ENCODE measurements at regions not wholly inside any gene's neighbourhood (a gene's known extent, or its start where the extent isn't known, plus 50 kb on each side); places are given as distances from the start of the nearest gene placed in this dataset.

GRCh38 chr1:63710308-63710707 is 63.5 kb upstream of the ROR1 start:
- H2AFZ ChIP-seq: no peak overlapping the region
- no peaks in the 10 kb centered on the region for H3K27me3 ChIP-seq (ENCODE audit: insufficient read depth, low read depth)
- H3K9me2 ChIP-seq (ENCODE audit: insufficient read depth): no peaks in the 10 kb centered on the region
- H3K36me3 ChIP-seq (ENCODE audit: low read depth): no peaks in the 10 kb centered on the region
- TF ChIP-seq, protein P1, sequence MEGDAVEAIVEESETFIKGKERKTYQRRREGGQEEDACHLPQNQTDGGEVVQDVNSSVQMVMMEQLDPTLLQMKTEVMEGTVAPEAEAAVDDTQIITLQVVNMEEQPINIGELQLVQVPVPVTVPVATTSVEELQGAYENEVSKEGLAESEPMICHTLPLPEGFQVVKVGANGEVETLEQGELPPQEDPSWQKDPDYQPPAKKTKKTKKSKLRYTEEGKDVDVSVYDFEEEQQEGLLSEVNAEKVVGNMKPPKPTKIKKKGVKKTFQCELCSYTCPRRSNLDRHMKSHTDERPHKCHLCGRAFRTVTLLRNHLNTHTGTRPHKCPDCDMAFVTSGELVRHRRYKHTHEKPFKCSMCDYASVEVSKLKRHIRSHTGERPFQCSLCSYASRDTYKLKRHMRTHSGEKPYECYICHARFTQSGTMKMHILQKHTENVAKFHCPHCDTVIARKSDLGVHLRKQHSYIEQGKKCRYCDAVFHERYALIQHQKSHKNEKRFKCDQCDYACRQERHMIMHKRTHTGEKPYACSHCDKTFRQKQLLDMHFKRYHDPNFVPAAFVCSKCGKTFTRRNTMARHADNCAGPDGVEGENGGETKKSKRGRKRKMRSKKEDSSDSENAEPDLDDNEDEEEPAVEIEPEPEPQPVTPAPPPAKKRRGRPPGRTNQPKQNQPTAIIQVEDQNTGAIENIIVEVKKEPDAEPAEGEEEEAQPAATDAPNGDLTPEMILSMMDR (conservative IDR thresholded peaks at IDR 0.05): no peak
- TF ChIP-seq EZH2 (IDR thresholded peaks at IDR 0.05; ENCODE audit: low read depth): no peak
- no peaks in the 10 kb centered on the region; the same call in 1 of the 2 replicates for H3K9me3 ChIP-seq (ENCODE audit: insufficient read depth, low read depth)
- no peak overlapping the region for H3K4me2 ChIP-seq
- no peaks in the 10 kb centered on the region for H3F3A ChIP-seq (ENCODE audit: insufficient read depth, low read depth)
- H3K4me3 ChIP-seq: no peak overlapping the region
- BruUV-seq (replicated peaks): no TSS peak
- no peaks in the 10 kb centered on the region for H3K79me2 ChIP-seq (ENCODE audit: low read depth)
- no peaks in the 10 kb centered on the region for H4K20me1 ChIP-seq (ENCODE audit: insufficient read depth)
- intact Hi-C loops (cut with micrococcal nuclease; ENCODE audit: unreplicated experiment): no loop called here
- no peak overlapping the region for H3K27ac ChIP-seq
- peaks cover 4% of the 10 kb centered on the region; the same call in 1 of the 2 replicates for H3K4me1 ChIP-seq (replicated peaks; ENCODE audit: insufficient read depth)
- no peak for DNase-seq
- ChIA-PET CTCF (interaction anchor here (1.1 kb wide), 1 partner anchor 18 kb away, joined by 6 read pairs; no protein-coding TSS in a partner anchor), POLR2A (ENCODE audit: unreplicated experiment) (no interaction called here)

GRCh38 chr1:63710761-63711380 is 62.9 kb upstream of the ROR1 start:
- no peaks in the 10 kb centered on the region for H3K36me3 ChIP-seq (ENCODE audit: low read depth)
- CTCF ChIA-PET: interaction anchor here (0.6 to 1.1 kb wide), 2 partner anchors 19 to 1294 kb away, joined by 3 to 6 read pairs; no protein-coding TSS in a partner anchor
- H3K27ac ChIP-seq: no peak overlapping the region
- TF ChIP-seq EZH2 (IDR thresholded peaks at IDR 0.05; ENCODE audit: low read depth): no peak
- TF ChIP-seq, protein P1 (conservative IDR thresholded peaks at IDR 0.05): no peak
- POLR2A ChIA-PET (ENCODE audit: unreplicated experiment): no interaction called here
- no peak overlapping the region for H2AFZ ChIP-seq
- no peaks in the 10 kb centered on the region for H4K20me1 ChIP-seq (ENCODE audit: insufficient read depth)
- intact Hi-C loops (cut with micrococcal nuclease; ENCODE audit: unreplicated experiment): no loop called here
- H3K4me1 ChIP-seq (replicated peaks; ENCODE audit: insufficient read depth): 0 out of 2 replicates have a peak, but pooled peaks cover 4% of the 10 kb centered on the region
- no peaks in the 10 kb centered on the region for H3K79me2 ChIP-seq (ENCODE audit: low read depth)
- H3K9me3 ChIP-seq (ENCODE audit: insufficient read depth, low read depth): no peaks in the 10 kb centered on the region
- H3K4me3 ChIP-seq: no peak overlapping the region
- no peaks in the 10 kb centered on the region for H3F3A ChIP-seq (ENCODE audit: insufficient read depth, low read depth)
- no TSS peak for BruUV-seq (replicated peaks)
- H3K9me2 ChIP-seq (ENCODE audit: insufficient read depth): no peaks in the 10 kb centered on the region
- DNase-seq: no peak
- no peaks in the 10 kb centered on the region for H3K27me3 ChIP-seq (ENCODE audit: insufficient read depth, low read depth)
- no peak overlapping the region for H3K4me2 ChIP-seq

- H3K27ac ChIP-seq: no peak overlapping the region
- H3K36me3 ChIP-seq (ENCODE audit: low read depth): no peaks in the 10 kb centered on the region
- intact Hi-C loops (cut with micrococcal nuclease; ENCODE audit: unreplicated experiment): no loop called here
- ChIA-PET CTCF (no interaction called here), POLR2A (ENCODE audit: unreplicated experiment) (no interaction called here)
- H3K4me1 ChIP-seq (replicated peaks; ENCODE audit: insufficient read depth): 0 out of 2 replicates have a peak, but pooled peaks cover 4% of the 10 kb centered on the region
- DNase-seq: no peak
- H3K9me2 ChIP-seq (ENCODE audit: insufficient read depth): no peaks in the 10 kb centered on the region
- no peaks in the 10 kb centered on the region for H3K9me3 ChIP-seq (ENCODE audit: insufficient read depth, low read depth)
- H3F3A ChIP-seq (ENCODE audit: insufficient read depth, low read depth): no peaks in the 10 kb centered on the region
- H4K20me1 ChIP-seq (ENCODE audit: insufficient read depth): no peaks in the 10 kb centered on the region
- no peaks in the 10 kb centered on the region for H3K79me2 ChIP-seq (ENCODE audit: low read depth)
- H2AFZ ChIP-seq: no peak overlapping the region
- no TSS peak for BruUV-seq (replicated peaks)
- no peaks in the 10 kb centered on the region for H3K27me3 ChIP-seq (ENCODE audit: insufficient read depth, low read depth)
- TF ChIP-seq, protein P1 (conservative IDR thresholded peaks at IDR 0.05): no peak
- no peak for TF ChIP-seq EZH2 (IDR thresholded peaks at IDR 0.05; ENCODE audit: low read depth)
- no peak overlapping the region for H3K4me2 ChIP-seq
- no peak overlapping the region for H3K4me3 ChIP-seq
Observed at GRCh38 chr1:63713041-63713440, 60.8 kb upstream of the ROR1 start.

Data from PC-9 (cell line).